ENCODE measurements at regions not wholly inside any gene's neighbourhood (a gene's known extent, or its start where the extent isn't known, plus 50 kb on each side); places are given as distances from the start of the nearest gene placed in this dataset.

GRCh38 chr17:69702078-69702477 lies 287.6 kb downstream of the MAP2K6 start:
- BruUV-seq (replicated peaks), result no TSS peak
- in situ Hi-C loops (cut with MboI) (no loop called here), intact Hi-C loops (cut with micrococcal nuclease) (no loop called here)
- Histone ChIP-seq H3K36me3 (ENCODE audit: control insufficient read depth, insufficient read depth, low read length) (no peaks in the 10 kb centered on the region), H3K4me2 (ENCODE audit: insufficient read depth, low read length) (no peak overlapping the region), H3K4me1 (replicated peaks in 1 of 2; ENCODE audit: control insufficient read depth in 2 of 2, insufficient read depth in 2 of 2, low read length in 2 of 2) (no peaks in the 10 kb centered on the region), H3K9ac (ENCODE audit: insufficient read depth in 1 of 2, low read depth in 2 of 2, low read length in 2 of 2) (no peak overlapping the region), H3K27me3 (ENCODE audit: control insufficient read depth in 2 of 2, insufficient read depth in 2 of 2, low read length in 2 of 2) (no peaks in the 10 kb centered on the region), H2AFZ (ENCODE audit: low read depth, low read length) (no peak overlapping the region), H3K27ac (ENCODE audit: extremely low read depth, low read depth, low read length) (no peak overlapping the region), H3K9me1 (ENCODE audit: control insufficient read depth, insufficient read depth, low read length) (no peaks in the 10 kb centered on the region), H3K9me3 (replicated peaks; ENCODE audit: control insufficient read depth, insufficient read depth, low read depth, low read length) (no peaks in the 10 kb centered on the region), H4K20me1 (replicated peaks; ENCODE audit: control insufficient read depth, insufficient read depth, low read length) (no peaks in the 10 kb centered on the region), H3K4me3 (no peak overlapping the region), H3K79me2 (ENCODE audit: control insufficient read depth, insufficient read depth, low read length) (no peaks in the 10 kb centered on the region)
- WGBS (ENCODE audit: insufficient coverage, low coverage, missing lambda C conversion rate), result 0% methylated on average over 1 of the region's 1 CpG
- no peak for DNase-seq (ENCODE audit: extremely low read depth in 1 of 4, low spot score in 3 of 4)
- ChIA-PET POLR2A (no interaction called here), CTCF (ENCODE audit: low intra/inter-chr PET ratio) (no interaction called here)
- FAIRE-seq, result no peak
- ATAC-seq, result no peak
- TF ChIP-seq SREBF2 (CRISPR knock-in tag; IDR thresholded peaks at IDR 0.05), result no peak
- TF ChIP-seq BMI1 (IDR thresholded peaks at IDR 0.05; ENCODE audit: low read length), result no peak
- no peak for TF ChIP-seq ATF1 (CRISPR knock-in tag; IDR thresholded peaks at IDR 0.05)
- TF ChIP-seq ATF1 (tag; IDR thresholded peaks at IDR 0.05), result no peak
- no peak for TF ChIP-seq GATA2 (CRISPR knock-in tag; IDR thresholded peaks at IDR 0.05)
- TF ChIP-seq ATF3 (IDR thresholded peaks at IDR 0.05), result no peak
- no peak for TF ChIP-seq ATF3 (CRISPR knock-in tag; conservative IDR thresholded peaks at IDR 0.05)
- no peak for TF ChIP-seq NR3C1 (CRISPR knock-in tag; IDR thresholded peaks at IDR 0.05)
- TF ChIP-seq HCFC1 (IDR thresholded peaks at IDR 0.05; ENCODE audit: low read depth, low read length), result no peak
- no peak for TF ChIP-seq CHD2 (IDR thresholded peaks at IDR 0.05; ENCODE audit: low read depth, low read length)
- TF ChIP-seq BDP1 (IDR thresholded peaks at IDR 0.05; ENCODE audit: insufficient read depth, insufficient read length), result no peak
- TF ChIP-seq SMARCA4 (IDR thresholded peaks at IDR 0.05), result no peak
- TF ChIP-seq SMARCA5 (IDR thresholded peaks at IDR 0.05), result no peak
- TF ChIP-seq RREB1 (CRISPR knock-in tag; IDR thresholded peaks at IDR 0.05), result no peak
- TF ChIP-seq HLTF (IDR thresholded peaks at IDR 0.05), result no peak

Measured in K562 (cell line).